ENCODE measurements at regions not wholly inside any gene's neighbourhood (a gene's known extent, or its start where the extent isn't known, plus 50 kb on each side); places are given as distances from the start of the nearest gene placed in this dataset.

DNA sequence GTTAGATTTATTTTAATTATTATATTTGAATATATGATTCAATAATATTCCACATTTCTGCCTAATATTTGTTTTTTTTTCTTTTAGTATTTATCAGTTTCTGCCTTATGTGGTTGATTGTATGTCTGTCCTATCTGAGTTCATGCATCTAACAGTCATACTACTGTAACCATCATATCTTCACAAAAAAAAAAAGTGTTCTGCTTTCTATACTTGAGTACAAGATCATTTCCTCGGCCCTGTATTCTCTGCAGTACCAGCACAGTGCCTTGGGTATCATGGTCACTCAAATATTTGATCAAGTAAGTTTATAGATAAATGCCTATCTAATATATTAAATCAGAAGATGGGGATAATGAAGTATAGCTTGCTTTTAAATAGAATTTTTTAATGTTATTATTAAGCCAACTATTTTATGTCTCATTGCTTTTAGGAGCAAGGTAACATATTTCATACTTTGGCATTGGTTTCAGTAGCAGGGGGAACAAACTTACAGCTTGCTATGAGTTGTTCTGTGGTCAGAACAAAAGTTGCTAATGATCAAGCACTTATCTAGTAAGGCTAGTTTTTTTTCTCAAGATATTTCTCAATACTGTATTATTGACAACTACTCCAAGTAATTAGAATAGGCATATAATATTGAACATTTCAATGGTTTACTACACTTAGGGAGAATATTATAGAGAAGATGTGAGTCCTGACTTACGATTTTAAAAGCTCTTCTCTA is 290.5 kb upstream of the FBXO33 start:
- H3K4me3 ChIP-seq (ENCODE audit: low read depth, low read length): no peak overlapping the region
- H3K36me3 ChIP-seq (ENCODE audit: control insufficient read depth, insufficient read depth, low read length): no peaks in the 10 kb centered on the region
- TF ChIP-seq, protein P1, sequence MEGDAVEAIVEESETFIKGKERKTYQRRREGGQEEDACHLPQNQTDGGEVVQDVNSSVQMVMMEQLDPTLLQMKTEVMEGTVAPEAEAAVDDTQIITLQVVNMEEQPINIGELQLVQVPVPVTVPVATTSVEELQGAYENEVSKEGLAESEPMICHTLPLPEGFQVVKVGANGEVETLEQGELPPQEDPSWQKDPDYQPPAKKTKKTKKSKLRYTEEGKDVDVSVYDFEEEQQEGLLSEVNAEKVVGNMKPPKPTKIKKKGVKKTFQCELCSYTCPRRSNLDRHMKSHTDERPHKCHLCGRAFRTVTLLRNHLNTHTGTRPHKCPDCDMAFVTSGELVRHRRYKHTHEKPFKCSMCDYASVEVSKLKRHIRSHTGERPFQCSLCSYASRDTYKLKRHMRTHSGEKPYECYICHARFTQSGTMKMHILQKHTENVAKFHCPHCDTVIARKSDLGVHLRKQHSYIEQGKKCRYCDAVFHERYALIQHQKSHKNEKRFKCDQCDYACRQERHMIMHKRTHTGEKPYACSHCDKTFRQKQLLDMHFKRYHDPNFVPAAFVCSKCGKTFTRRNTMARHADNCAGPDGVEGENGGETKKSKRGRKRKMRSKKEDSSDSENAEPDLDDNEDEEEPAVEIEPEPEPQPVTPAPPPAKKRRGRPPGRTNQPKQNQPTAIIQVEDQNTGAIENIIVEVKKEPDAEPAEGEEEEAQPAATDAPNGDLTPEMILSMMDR (IDR thresholded peaks at IDR 0.05; ENCODE audit: insufficient read depth, low read length, poor library complexity, severe bottlenecking): no peak
- H3K27me3 ChIP-seq (ENCODE audit: control insufficient read depth, insufficient read depth, low read length): no peaks in the 10 kb centered on the region
- DNase-seq (ENCODE audit: low read depth): no peak

DNA sequence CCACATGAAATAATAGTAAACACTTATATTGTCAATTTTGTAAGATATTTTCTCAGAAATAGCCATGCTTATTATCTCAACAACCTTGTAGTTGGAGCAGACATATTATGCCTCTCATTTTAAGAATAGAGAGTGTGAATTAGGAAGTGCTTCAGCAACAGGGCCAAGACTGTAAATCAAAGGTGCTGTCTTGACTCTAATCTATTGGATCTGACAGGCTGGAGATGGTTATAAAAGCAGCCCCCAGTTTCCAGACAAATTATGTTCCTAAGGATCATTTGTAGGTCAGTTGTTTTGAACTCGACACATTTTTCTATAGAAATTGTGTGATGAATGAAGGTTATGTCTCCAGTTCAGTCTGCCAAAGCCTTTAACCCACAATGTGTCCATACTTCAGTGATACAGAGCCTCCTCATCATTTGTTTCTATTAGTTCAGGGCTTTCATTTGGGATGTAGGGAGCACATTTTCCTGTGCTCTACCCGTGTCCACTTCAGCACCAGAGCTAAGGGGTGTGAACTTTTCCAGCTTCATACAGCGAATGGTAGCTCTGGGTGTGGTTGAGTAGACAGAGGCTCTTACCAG is 284.8 kb upstream of the FBXO33 start:
- no peaks in the 10 kb centered on the region for H3K36me3 ChIP-seq (ENCODE audit: control insufficient read depth, insufficient read depth, low read length)
- no peak for DNase-seq (ENCODE audit: low read depth)
- H3K4me3 ChIP-seq (ENCODE audit: low read depth, low read length): no peak overlapping the region
- H3K27me3 ChIP-seq (ENCODE audit: control insufficient read depth, insufficient read depth, low read length): no peaks in the 10 kb centered on the region
- TF ChIP-seq, protein P1 (IDR thresholded peaks at IDR 0.05; ENCODE audit: insufficient read depth, low read length, poor library complexity, severe bottlenecking): no peak

DNA sequence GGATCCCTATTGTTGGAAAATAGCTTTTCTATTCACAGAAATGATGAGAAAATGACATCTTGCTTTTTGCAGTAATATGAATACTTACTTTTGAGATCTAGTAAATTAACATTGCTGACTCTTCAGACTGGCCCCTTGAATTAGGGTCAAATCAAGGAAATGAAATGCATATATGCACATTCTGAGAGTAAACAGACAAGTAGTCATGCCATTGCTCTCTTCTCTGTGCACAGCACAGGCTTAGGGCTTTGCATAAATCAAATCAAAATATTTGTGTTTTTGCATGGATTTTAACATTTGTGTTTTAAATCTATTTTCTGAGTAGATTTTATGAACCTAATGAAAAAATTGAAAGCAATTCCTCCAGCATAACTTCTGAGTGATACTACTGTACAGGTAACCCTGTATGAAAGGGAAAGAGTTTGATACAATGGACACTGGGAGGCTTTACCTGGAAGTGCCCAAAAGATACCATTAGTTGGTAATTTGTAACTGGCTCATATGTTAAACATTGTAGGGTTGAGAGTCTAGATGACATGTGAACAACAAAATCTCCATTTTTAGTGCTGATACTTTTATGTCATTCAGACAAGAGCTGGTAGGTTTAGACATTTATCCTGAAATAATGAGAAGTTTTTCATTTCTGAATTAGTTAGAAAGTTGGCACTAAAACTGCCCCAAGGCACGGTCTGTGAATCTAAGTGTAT is 280.2 kb upstream of the FBXO33 start:
- TF ChIP-seq, protein P1 (IDR thresholded peaks at IDR 0.05; ENCODE audit: insufficient read depth, low read length, poor library complexity, severe bottlenecking): no peak
- no peak overlapping the region for H3K4me3 ChIP-seq (ENCODE audit: low read depth, low read length)
- no peaks in the 10 kb centered on the region for H3K27me3 ChIP-seq (ENCODE audit: control insufficient read depth, insufficient read depth, low read length)
- DNase-seq (ENCODE audit: low read depth): no peak
- H3K36me3 ChIP-seq (ENCODE audit: control insufficient read depth, insufficient read depth, low read length): no peaks in the 10 kb centered on the region

DNA sequence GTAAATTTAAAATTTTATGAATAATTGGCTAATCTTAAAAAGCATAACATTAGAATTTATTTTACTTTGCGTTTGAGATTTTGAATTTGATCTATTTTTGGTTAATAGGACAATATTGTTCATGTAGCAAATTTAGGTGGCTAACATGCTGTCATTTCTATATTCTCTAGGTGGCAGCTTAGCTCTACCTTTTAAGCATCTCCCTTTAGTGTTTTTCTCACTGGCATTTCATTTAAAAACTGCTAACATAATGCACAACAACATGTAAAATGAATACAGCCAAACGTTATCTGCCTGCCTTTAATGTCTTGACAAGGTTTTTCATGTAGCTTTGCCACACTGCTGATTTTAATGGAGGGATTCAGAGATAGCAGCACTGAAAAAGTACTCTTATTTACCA is 272.4 kb upstream of the FBXO33 start:
- no peak for DNase-seq (ENCODE audit: low read depth)

DNA sequence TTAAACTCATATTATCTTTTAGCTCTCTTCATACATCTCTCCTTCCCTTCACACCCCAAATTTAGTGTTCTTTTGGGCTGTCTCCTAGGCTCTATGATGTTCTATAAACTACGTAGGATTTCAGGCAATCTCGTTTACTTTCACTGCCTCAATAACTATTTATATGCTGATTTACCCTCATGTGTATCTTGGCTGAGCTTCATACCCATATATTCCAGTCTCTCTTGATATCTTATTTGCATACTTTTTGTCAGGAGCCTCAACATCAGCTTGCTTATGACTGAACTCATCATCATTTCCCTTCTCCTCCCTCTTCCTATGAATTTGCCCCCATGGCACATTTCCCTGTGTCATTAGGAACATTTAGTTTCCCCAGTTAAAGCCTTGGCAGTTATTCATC is 262.1 kb upstream of the FBXO33 start:
- Histone ChIP-seq H3K27me3 (ENCODE audit: control insufficient read depth, insufficient read depth, low read length) (no peaks in the 10 kb centered on the region), H3K36me3 (ENCODE audit: control insufficient read depth, insufficient read depth, low read length) (no peaks in the 10 kb centered on the region), H3K4me3 (ENCODE audit: low read depth, low read length) (no peak overlapping the region)
- DNase-seq (ENCODE audit: low read depth): no peak
- TF ChIP-seq, protein P1 (IDR thresholded peaks at IDR 0.05; ENCODE audit: insufficient read depth, low read length, poor library complexity, severe bottlenecking): no peak

More for the DNA sequence above, 272.4 kb upstream of the FBXO33 start:
- H3K27me3 ChIP-seq (ENCODE audit: control insufficient read depth, insufficient read depth, low read length): no peaks in the 10 kb centered on the region
- no peaks in the 10 kb centered on the region for H3K36me3 ChIP-seq (ENCODE audit: control insufficient read depth, insufficient read depth, low read length)
- TF ChIP-seq, protein P1 (IDR thresholded peaks at IDR 0.05; ENCODE audit: insufficient read depth, low read length, poor library complexity, severe bottlenecking): peak; percentile 15
- H3K4me3 ChIP-seq (ENCODE audit: low read depth, low read length): no peak overlapping the region
